D721Med (cell line): ENCODE measurements at regions not wholly inside any gene's neighbourhood (a gene's known extent, or its start where the extent isn't known, plus 50 kb on each side); places are given as distances from the start of the nearest gene placed in this dataset.

ENCODE experiments used
- DNase-seq: peaks from one replicate; pipeline ENCODE4 v3.0.0; 2011; ENCODE audit warnings: low spot score; ENCODE audit not compliant: insufficient read length
- FAIRE-seq: peaks from 2 replicates; lab custom pipeline; 2011; peaks lifted over from hg19 to GRCh38; lab: Jason Lieb, UNC
- TF ChIP-seq, protein P1 (sequence below): IDR thresholded peaks from 2 replicates; pipeline ENCODE4 v1.5.1; 2012; ENCODE audit warnings: mild to moderate bottlenecking, control low read depth; ENCODE audit not compliant: insufficient read depth; ENCODE audit errors: missing control alignments

DNA sequence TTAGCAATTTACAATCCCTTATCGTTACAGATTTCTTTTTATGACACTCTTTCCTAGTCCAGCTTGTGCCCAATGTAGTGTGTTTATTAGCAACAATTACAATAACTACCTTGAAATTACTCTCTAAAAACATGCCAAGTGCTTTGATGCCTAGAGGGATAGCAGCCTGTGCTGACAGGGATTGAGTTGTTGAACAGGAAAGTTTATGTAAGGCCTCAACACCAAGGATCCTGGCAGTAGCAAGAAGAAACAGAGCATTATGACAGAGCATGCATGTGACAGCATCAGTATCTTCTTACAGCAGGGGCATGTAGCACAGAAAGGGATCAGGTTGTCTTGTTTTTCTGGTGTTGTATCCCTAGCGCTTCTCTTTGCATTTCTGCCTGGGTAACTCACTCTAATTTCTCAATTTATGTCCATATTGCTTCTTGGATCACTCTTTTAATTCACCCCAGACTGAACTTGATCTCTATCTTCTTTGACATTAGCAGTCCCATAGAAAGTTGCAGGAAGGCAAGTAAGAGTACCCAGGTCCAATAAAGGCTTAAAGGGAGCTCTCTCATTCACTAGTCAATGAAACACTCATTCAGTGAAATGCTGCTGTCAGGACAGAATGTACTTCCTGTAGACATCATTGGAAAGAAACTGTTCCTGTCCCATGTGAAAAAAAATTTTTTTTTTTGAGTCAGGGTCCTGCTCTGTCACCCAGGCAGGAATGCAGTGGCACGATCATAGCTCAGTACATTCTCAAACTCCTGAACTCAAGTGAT, 220.0 kb upstream of the GRIP1 start:
- no peak for FAIRE-seq
- DNase-seq, result no peak
- TF ChIP-seq, protein P1, sequence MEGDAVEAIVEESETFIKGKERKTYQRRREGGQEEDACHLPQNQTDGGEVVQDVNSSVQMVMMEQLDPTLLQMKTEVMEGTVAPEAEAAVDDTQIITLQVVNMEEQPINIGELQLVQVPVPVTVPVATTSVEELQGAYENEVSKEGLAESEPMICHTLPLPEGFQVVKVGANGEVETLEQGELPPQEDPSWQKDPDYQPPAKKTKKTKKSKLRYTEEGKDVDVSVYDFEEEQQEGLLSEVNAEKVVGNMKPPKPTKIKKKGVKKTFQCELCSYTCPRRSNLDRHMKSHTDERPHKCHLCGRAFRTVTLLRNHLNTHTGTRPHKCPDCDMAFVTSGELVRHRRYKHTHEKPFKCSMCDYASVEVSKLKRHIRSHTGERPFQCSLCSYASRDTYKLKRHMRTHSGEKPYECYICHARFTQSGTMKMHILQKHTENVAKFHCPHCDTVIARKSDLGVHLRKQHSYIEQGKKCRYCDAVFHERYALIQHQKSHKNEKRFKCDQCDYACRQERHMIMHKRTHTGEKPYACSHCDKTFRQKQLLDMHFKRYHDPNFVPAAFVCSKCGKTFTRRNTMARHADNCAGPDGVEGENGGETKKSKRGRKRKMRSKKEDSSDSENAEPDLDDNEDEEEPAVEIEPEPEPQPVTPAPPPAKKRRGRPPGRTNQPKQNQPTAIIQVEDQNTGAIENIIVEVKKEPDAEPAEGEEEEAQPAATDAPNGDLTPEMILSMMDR, result no peak

DNA sequence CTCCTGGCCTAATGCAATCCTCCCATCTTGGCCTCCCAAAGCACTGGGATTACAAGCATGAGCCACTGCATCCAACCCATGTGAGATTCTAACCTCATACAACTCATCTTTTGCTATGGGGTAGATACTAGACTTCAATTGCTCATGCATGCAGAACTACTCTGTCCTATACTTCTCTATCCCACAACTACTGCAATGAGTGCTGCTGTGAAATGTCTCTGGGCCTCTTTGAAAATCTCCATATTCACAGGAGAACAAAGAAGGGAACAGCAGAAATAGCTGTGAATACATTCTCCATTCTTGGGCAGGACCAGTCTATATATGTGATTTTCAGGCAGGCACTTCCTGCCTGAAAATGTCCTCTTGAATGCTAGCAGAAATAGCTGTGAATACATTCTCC, 220.7 kb upstream of the GRIP1 start:
- no peak for FAIRE-seq
- TF ChIP-seq, protein P1, result no peak

DNA sequence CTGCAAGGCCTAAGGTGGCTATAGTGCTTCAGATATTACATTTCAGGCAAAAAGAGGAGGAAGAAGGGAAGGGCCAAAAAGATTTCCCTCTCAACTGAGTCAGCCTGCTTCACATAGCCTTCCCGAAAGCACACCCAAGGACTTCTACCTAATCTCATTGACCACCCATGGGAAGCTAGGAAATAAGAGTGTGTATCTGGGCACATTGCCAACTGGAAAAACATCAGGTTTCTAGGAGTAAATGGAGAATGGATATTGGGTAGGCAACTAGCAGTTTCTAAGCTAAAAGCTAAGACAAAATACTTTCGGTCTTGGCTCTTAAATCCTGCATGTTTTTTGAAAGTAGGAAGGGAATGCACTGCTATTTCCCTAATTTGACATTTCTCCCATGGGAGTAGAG, 221.7 kb upstream of the GRIP1 start:
- TF ChIP-seq, protein P1, result no peak
- FAIRE-seq, result no peak
- DNase-seq, result no peak

More for the DNA sequence above, 220.7 kb upstream of the GRIP1 start:
- DNase-seq, result no peak

DNA sequence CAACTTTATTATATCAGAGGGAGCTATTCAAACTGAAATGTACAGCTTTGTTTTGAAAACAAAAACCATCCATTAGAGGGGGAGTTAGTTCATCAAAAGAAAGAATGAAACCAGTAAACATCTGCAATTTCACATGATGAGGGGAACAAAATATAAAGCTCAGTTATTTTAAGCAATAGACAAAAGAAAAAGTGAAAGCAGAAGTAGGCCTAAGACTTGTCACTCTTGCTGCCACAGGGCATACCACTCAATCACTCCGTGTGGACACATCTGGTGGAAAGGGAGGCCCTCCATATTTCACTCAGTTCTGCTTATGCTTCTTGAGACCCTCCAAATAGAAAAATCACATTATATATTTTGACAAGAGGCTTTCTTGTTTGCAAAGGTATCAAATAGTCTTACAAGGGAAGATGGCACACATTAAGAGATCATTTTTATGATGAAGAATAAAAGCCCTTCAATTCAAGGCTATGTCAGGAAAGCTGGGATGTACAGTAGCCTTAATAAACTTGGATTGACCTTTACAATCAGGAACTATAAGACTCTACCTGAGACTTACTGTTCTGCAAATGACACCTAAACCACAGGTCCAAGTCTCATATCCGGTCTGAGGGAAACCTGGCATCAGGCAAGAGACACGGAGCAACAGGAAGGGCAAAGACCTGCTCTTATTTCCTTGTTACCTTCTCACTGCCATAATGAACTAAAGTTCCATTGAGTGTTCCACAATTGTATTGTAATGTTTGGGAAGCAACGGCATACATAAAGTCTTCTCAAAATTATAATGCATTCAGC, 222.5 kb upstream of the GRIP1 start:
- FAIRE-seq, result no peak
- TF ChIP-seq, protein P1, result no peak
- no peak for DNase-seq

DNA sequence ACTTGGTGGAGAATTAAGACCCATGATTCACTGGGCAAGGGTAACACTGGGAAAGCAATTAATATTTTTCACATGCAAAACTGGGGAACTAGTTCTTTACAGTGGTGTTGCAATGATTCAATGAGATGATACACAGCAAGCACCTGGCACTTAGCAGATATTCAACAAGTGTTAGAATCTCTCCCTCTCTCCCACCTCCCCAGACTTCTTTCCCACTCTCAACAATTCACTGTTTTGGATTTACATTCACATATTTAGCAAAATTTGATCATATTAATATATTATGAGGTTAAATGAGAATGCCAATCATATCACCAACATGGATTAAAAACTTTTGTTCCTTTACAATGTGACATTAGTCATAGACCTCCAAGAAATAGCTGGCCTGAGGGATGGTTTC, 223.1 kb upstream of the GRIP1 start:
- DNase-seq (no peak), FAIRE-seq (no peak)
- TF ChIP-seq, protein P1, result no peak

DNA sequence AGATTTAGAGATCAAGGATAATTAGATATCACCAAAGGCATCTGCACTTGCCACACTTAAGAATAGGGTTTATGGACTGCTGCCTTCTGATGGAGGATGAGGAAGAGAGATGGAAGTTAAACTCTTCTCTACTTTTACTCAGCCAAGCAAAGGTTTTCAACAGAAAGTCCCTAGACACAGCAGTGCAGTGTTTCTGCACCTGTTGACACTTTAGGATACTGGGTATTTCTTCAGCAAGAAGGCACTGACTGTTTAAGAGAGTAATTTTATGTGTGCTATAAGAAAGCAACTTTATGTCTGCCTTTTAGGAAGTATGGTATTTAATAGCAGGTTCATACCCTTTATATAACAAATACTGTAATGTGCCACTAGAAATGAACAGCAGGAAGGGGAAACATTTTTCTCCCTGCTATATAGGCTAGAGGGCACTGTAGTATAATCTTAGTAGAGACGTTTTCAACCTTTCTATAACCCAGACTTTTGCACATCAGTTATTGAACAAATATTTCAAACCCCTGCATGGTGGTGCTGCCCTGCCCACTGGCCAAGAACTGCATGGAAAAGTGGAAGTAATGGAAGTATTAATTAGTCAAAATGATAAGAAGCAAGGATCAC, 225.0 kb upstream of the GRIP1 start:
- TF ChIP-seq, protein P1, result no peak
- FAIRE-seq (no peak), DNase-seq (no peak)

DNA sequence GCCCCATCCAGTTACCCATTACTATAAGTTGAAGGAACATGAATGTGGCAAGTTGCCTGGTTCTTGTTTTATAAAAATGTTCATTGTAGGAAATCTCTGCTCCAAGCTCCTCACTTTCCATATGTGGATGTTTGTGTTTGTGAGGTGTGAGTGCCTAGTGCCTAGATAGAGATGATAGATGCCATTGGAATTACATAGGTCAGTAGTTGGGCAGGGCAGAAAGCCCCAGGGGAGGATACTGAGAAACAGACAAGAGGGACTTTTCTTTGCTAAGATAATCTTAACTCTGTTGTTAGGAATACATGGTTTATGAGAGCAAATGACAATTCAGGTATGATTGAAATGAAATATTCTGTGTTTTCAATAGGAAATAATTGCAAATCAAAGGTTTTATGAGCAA, 226.3 kb upstream of the GRIP1 start:
- TF ChIP-seq, protein P1, result no peak
- no peak for FAIRE-seq
- no peak for DNase-seq
